ENCODE measurements at regions not wholly inside any gene's neighbourhood (a gene's known extent, or its start where the extent isn't known, plus 50 kb on each side); places are given as distances from the start of the nearest gene placed in this dataset.

- DNase-seq (ENCODE audit: extremely low spot score, unreplicated experiment): no peak
- no peak overlapping the region for H3K4me3 Mint-ChIP-seq
- no peak for TF ChIP-seq CTCF (conservative IDR thresholded peaks at IDR 0.05)
- H3K4me1 Mint-ChIP-seq (ENCODE audit: unreplicated experiment): peaks cover 14% of the 10 kb centered on the region
- H3K9me3 Mint-ChIP-seq: no peaks in the 10 kb centered on the region
- H3K27me3 Mint-ChIP-seq: no peaks in the 10 kb centered on the region
- no peaks in the 10 kb centered on the region for H3K36me3 Mint-ChIP-seq
- peak overlapping the region; percentile 33 for H3K27ac Mint-ChIP-seq
Measured at GRCh38 chr1:202067188-202067974, 55.3 kb upstream of the GPR37L1 start.

- Mint-ChIP-seq H3K36me3 (no peaks in the 10 kb centered on the region), H3K27me3 (no peaks in the 10 kb centered on the region), H3K4me1 (ENCODE audit: unreplicated experiment) (peaks cover 15% of the 10 kb centered on the region), H3K9me3 (no peaks in the 10 kb centered on the region), H3K27ac (no peak overlapping the region), H3K4me3 (no peak overlapping the region)
- no peak for TF ChIP-seq CTCF (conservative IDR thresholded peaks at IDR 0.05)
- DNase-seq (ENCODE audit: extremely low spot score, unreplicated experiment): no peak
Measured at GRCh38 chr1:202068596-202068995, 54.1 kb upstream of the GPR37L1 start.

DNA sequence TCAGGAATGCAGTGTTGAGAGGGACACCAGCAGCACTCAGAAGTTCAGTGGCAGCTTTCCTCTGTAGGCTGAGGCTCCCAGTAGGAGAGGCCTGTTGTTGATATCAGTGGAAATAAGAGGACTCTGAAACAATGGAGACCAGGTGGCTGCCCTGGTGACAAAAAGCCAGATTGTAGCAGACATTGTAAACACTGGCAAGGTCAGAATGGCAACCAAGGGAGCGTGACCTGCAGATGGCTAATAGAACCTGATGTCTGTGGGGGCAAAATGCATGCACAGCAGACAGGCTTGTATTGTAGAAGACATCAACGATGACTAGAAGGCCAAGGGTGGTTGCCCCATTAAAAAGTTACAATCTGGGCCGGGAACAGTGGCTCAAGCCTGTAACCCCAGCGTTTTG is 53.1 kb upstream of the GPR37L1 start:
- H3K4me1 Mint-ChIP-seq (ENCODE audit: unreplicated experiment): peaks cover 15% of the 10 kb centered on the region
- H3K36me3 Mint-ChIP-seq: no peaks in the 10 kb centered on the region
- DNase-seq (ENCODE audit: extremely low spot score, unreplicated experiment): no peak
- H3K4me3 Mint-ChIP-seq: no peak overlapping the region
- H3K9me3 Mint-ChIP-seq: no peaks in the 10 kb centered on the region
- no peak overlapping the region for H3K27ac Mint-ChIP-seq
- no peak for TF ChIP-seq CTCF (conservative IDR thresholded peaks at IDR 0.05)
- H3K27me3 Mint-ChIP-seq: no peaks in the 10 kb centered on the region

GRCh38 chr1:202072211-202072765 is 50.4 kb upstream of the GPR37L1 start:
- peaks cover 33% of the 10 kb centered on the region for H3K4me1 Mint-ChIP-seq (ENCODE audit: unreplicated experiment)
- H3K4me3 Mint-ChIP-seq: no peak overlapping the region
- H3K9me3 Mint-ChIP-seq: no peaks in the 10 kb centered on the region
- no peaks in the 10 kb centered on the region for H3K36me3 Mint-ChIP-seq
- H3K27ac Mint-ChIP-seq: no peak overlapping the region
- no peak for TF ChIP-seq CTCF (conservative IDR thresholded peaks at IDR 0.05)
- no peaks in the 10 kb centered on the region for H3K27me3 Mint-ChIP-seq
- no peak for DNase-seq (ENCODE audit: extremely low spot score, unreplicated experiment)
